PC-9 (cell line): ENCODE measurements at regions not wholly inside any gene's neighbourhood (a gene's known extent, or its start where the extent isn't known, plus 50 kb on each side); places are given as distances from the start of the nearest gene placed in this dataset.

ENCODE experiments used
- BruUV-seq: library from RNA; stranded (reverse); fragments of 400-500 nt; replicated peaks from 2 replicates; lab custom pipeline; 2021; lab: Mats Ljungman, UMichigan
- CTCF ChIA-PET: fragments of 300-600 bp; sonication (Branson Sonifier 250); formaldehyde crosslinking; loops from one replicate; lab custom pipeline; 2022; ENCODE audit warnings: antibody characterized with exemption; lab: Charles Lee
- POLR2A ChIA-PET: fragments of 300-600 bp; sonication (Branson Sonifier 250); formaldehyde crosslinking; loops from one replicate; lab custom pipeline; 2022; ENCODE audit warnings: antibody characterized with exemption; ENCODE audit not compliant: unreplicated experiment; lab: Charles Lee
- DNase-seq, 2 experiments: peaks; one replicate each; pipeline versions ENCODE4 v3.0.0 to v3.0.0-alpha.2; 2015 to 2022; ENCODE audit warnings: mixed read lengths in 1 of 2
- H2AFZ ChIP-seq: fragments of 200-600 bp; sonication (generic); 2 replicates; pipeline ENCODE4 v1.8.1; 2017; ENCODE audit warnings: antibody characterized with exemption
- H3F3A ChIP-seq: fragments of 200-600 bp; sonication (generic); 2 replicates; pipeline ENCODE4 v1.8.1; 2017; ENCODE audit warnings: antibody characterized with exemption, mild to moderate bottlenecking, low read depth; ENCODE audit not compliant: insufficient read depth
- H3K27ac ChIP-seq: fragments of 200-600 bp; sonication (generic); 2 replicates; pipeline ENCODE4 v1.6.1; 2016; ENCODE audit warnings: mixed run types
- H3K27me3 ChIP-seq: fragments of 200-600 bp; sonication (generic); 2 replicates; pipeline ENCODE4 v1.6.1; 2016; ENCODE audit warnings: low read depth, mixed run types; ENCODE audit not compliant: insufficient read depth
- H3K36me3 ChIP-seq: fragments of 200-600 bp; sonication (generic); 2 replicates; pipeline ENCODE4 v1.6.1; 2016; ENCODE audit warnings: low read depth, mixed run types
- H3K4me1 ChIP-seq: fragments of 200-600 bp; sonication (generic); replicated peaks from 2 replicates; pipeline ENCODE4 v1.6.1; 2016; ENCODE audit warnings: mixed run types; ENCODE audit not compliant: insufficient read depth
- H3K4me2 ChIP-seq: fragments of 200-600 bp; sonication (generic); 2 replicates; pipeline ENCODE4 v1.6.1; 2017; ENCODE audit warnings: mixed run types
- H3K4me3 ChIP-seq: fragments of 200-600 bp; sonication (generic); 2 replicates; pipeline ENCODE4 v1.6.1; 2016; ENCODE audit warnings: mixed run types
- H3K79me2 ChIP-seq: fragments of 200-600 bp; sonication (generic); 2 replicates; pipeline ENCODE4 v1.6.1; 2017; ENCODE audit warnings: low read depth, mixed run types
- H3K9me2 ChIP-seq: fragments of 200-600 bp; sonication (generic); 2 replicates; pipeline ENCODE4 v1.8.1; 2017; ENCODE audit warnings: mild to moderate bottlenecking; ENCODE audit not compliant: insufficient read depth
- H3K9me3 ChIP-seq: fragments of 200-600 bp; sonication (generic); 2 replicates; pipeline ENCODE4 v1.8.1; 2016; ENCODE audit warnings: low read depth; ENCODE audit not compliant: insufficient read depth
- H4K20me1 ChIP-seq: fragments of 200-600 bp; sonication (generic); 2 replicates; pipeline ENCODE4 v1.8.1; 2017; ENCODE audit not compliant: insufficient read depth
- CTCF ChIP-seq: fragments of 200-600 bp; sonication (generic); conservative IDR thresholded peaks from 2 replicates; pipeline ENCODE4 v1.6.1; 2017; ENCODE audit warnings: mixed run types, antibody characterized with exemption, mild to moderate bottlenecking, moderate library complexity
- EZH2 ChIP-seq: fragments of 200-600 bp; sonication (generic); IDR thresholded peaks from 2 replicates; pipeline ENCODE4 v1.8.0; 2017; ENCODE audit warnings: antibody characterized with exemption, low read depth
- intact Hi-C: fragments of 100-400 bp; cut with micrococcal nuclease; formaldehyde crosslinking; loops from one replicate; pipeline ENCODE4 v1.10.0; 2022; ENCODE audit not compliant: unreplicated experiment

DNA sequence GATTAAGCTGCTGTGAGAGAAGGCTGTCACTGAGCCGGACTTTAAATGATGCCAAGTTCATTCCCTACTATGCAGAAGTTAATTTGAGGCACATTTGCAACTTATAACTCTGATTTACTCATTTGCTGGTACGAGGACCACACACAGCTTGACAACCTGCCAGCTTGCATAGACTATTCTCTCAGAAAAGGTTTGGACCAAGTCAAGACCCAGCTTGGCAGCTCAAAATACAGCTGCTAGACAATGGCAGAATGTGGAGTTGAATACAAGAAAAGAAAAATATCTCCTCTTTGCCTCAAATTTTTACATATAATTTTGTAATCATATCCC is 338.9 kb downstream of the DHX15 start:
- H3K4me3 ChIP-seq = no peak overlapping the region
- H3K36me3 ChIP-seq = no peaks in the 10 kb centered on the region
- DNase-seq = no peak
- ChIA-PET POLR2A (no interaction called here), CTCF (no interaction called here)
- no peaks in the 10 kb centered on the region for H3K4me1 ChIP-seq
- H3K4me2 ChIP-seq = no peak overlapping the region
- no peaks in the 10 kb centered on the region for H3K79me2 ChIP-seq
- TF ChIP-seq CTCF (no peak), EZH2 (no peak)
- H3F3A ChIP-seq = no peaks in the 10 kb centered on the region
- no peaks in the 10 kb centered on the region for H4K20me1 ChIP-seq
- no peaks in the 10 kb centered on the region for H3K9me3 ChIP-seq
- intact Hi-C loops = no loop called here
- H2AFZ ChIP-seq = no peak overlapping the region
- no peak overlapping the region for H3K27ac ChIP-seq
- peaks cover 19% of the 10 kb centered on the region for H3K27me3 ChIP-seq
- H3K9me2 ChIP-seq = no peaks in the 10 kb centered on the region
- BruUV-seq = no TSS peak

GRCh38 chr4:24244663-24245490 is 339.5 kb downstream of the DHX15 start:
- BruUV-seq = no TSS peak
- Histone ChIP-seq H3K27me3 (peaks cover 14% of the 10 kb centered on the region), H3K4me1 (no peaks in the 10 kb centered on the region), H2AFZ (no peak overlapping the region), H3F3A (no peaks in the 10 kb centered on the region), H3K4me2 (no peak overlapping the region), H3K9me2 (no peaks in the 10 kb centered on the region), H3K79me2 (no peaks in the 10 kb centered on the region), H3K27ac (no peak overlapping the region), H3K36me3 (no peaks in the 10 kb centered on the region), H3K9me3 (no peaks in the 10 kb centered on the region), H3K4me3 (no peak overlapping the region), H4K20me1 (no peaks in the 10 kb centered on the region)
- ChIA-PET CTCF (no interaction called here), POLR2A (no interaction called here)
- intact Hi-C loops = no loop called here
- TF ChIP-seq EZH2 (no peak), CTCF (no peak)
- DNase-seq = no peak

- no peak for DNase-seq
- no peak overlapping the region for H3K4me2 ChIP-seq
- H3F3A ChIP-seq = no peaks in the 10 kb centered on the region
- no peaks in the 10 kb centered on the region for H3K4me1 ChIP-seq
- ChIA-PET POLR2A (no interaction called here), CTCF (no interaction called here)
- intact Hi-C loops = no loop called here
- H2AFZ ChIP-seq = no peak overlapping the region
- H3K79me2 ChIP-seq = no peaks in the 10 kb centered on the region
- TF ChIP-seq EZH2 = no peak
- TF ChIP-seq CTCF = no peak
- H4K20me1 ChIP-seq = no peaks in the 10 kb centered on the region
- H3K36me3 ChIP-seq = no peaks in the 10 kb centered on the region
- no peak overlapping the region for H3K27ac ChIP-seq
- no peaks in the 10 kb centered on the region for H3K9me3 ChIP-seq
- no peaks in the 10 kb centered on the region for H3K9me2 ChIP-seq
- H3K4me3 ChIP-seq = no peak overlapping the region
- no TSS peak for BruUV-seq
- peaks cover 5% of the 10 kb centered on the region for H3K27me3 ChIP-seq
These were observed 340.7 kb downstream of the DHX15 start for GRCh38 chr4:24243641-24244040.
